Heart left ventricle (tissue), 16 donors: ENCODE measurements at regions not wholly inside any gene's neighbourhood (a gene's known extent, or its start where the extent isn't known, plus 50 kb on each side); places are given as distances from the start of the nearest gene placed in this dataset.

Experiments
- ATAC-seq, 4 donors: fragments of 200-7000 bp; cut with Tn5 transposase; one replicate each; pipeline ENCODE4 v1.9.1; 2020 to 2022; ENCODE audit warnings: moderate library complexity in 4 of 4, mild to moderate bottlenecking in 3 of 4, moderate number of reproducible peaks in 1 of 4
- DNase-seq, 5 donors: peaks; one replicate each; pipeline ENCODE4 v3.0.0-alpha.2; 2020
- H3K27ac ChIP-seq, 12 donors: fragments of 200-600 bp; sonication (generic) in 4 of 12; one replicate each; pipeline versions ENCODE4 v1.5.0 to v1.8.0; 2016 to 2022; ENCODE audit warnings: mild to moderate bottlenecking in 2 of 12
- H3K27me3 ChIP-seq, 9 donors: fragments of 200-600 bp; sonication (generic) in 2 of 9; one replicate each; pipeline versions ENCODE4 v1.5.1 to v1.8.0; 2016 to 2022; ENCODE audit warnings: mild to moderate bottlenecking in 3 of 9
- H3K36me3 ChIP-seq, 9 donors: fragments of 200-600 bp; sonication (generic) in 2 of 9; one replicate each; pipeline versions ENCODE4 v1.5.0 to v1.8.0; 2018 to 2022; ENCODE audit warnings: mild to moderate bottlenecking in 2 of 9
- H3K4me1 ChIP-seq, 12 donors: fragments of 200-600 bp; sonication (generic) in 4 of 12; one replicate each; pipeline versions ENCODE4 v1.5.0 to v1.8.0; 2016 to 2022; ENCODE audit warnings: mild to moderate bottlenecking in 3 of 12
- H3K4me3 ChIP-seq, 12 donors: fragments of 200-600 bp; sonication (generic) in 4 of 12; one replicate each; pipeline versions ENCODE4 v1.5.0 to v1.8.0; 2017 to 2022; ENCODE audit warnings: mild to moderate bottlenecking in 9 of 12, moderate library complexity in 4 of 12
- H3K9me3 ChIP-seq, 12 donors: fragments of 200-600 bp; sonication (generic) in 4 of 12; one replicate each; pipeline versions ENCODE4 v1.5.0 to v1.8.0; 2016 to 2022; ENCODE audit warnings: mild to moderate bottlenecking in 1 of 12
- CTCF ChIP-seq, 12 donors: fragments of 200-600 bp; sonication (generic) in 4 of 12; IDR thresholded peaks; one replicate each; pipeline versions ENCODE4 v1.5.0 to v1.8.0; 2018 to 2022; ENCODE audit warnings: antibody characterized with exemption in 12 of 12, mild to moderate bottlenecking in 5 of 12
- POLR2A ChIP-seq, 2 donors: fragments of 450-650 bp; IDR thresholded peaks; one replicate each; pipeline ENCODE4 v1.6.1; 2017; ENCODE audit warnings: antibody characterized with exemption in 2 of 2, mild to moderate bottlenecking in 2 of 2, moderate library complexity in 2 of 2
- WGBS, 4 donors: extraction: QIAGEN DNeasy Blood & Tissue Kit in 2 of 4; methylation state at CpG; one replicate each; pipeline versions ENCODE4 v1.1.5 to v1.1.7; 2013 to 2018; 5-methylcytosine and 5-hydroxymethylcytosine counted together
- intact Hi-C, 10 donors: fragments of 100-400 bp; cut with DNase I; formaldehyde crosslinking; loops; one replicate each; pipeline versions ENCODE4 v1.11.1 to v1.14.2; 2022
- donor health status: ischemic (EF 13 %, LVEDD 7.1; RV severe dilation, severe dysfunction).
- donor health status: healthy with polysubstance abuse.
- donor health status: DM: no; HTN: yes; CAD: no.
- donor health status: DM: no; HTN: no; CAD: no.
- donor health status: ischemic (EF 25% LVEDD 6.9; RV normal size, moderate dysfunction).
- donor health status: ischemic (EF 25% LVEDD 5.7; RV mildly dilated, moderate dysfunction).
- donor health status: healthy.
- donor health status: DM: yes; HTN: yes; CAD: no.
- donor health status: ischemic (EF 35%, LVEDD 5.7; RV mildly dilated, moderate dysfunction).
- donor health status: nonischemic (EF 11% LVEDD 7.7; RV severe dilation, severe dysfunction).
- donor health status: DM: yes; HTN: yes; CAD: no.
- donor health status: PGD.
- donor health status: ischemic (EF 29% LVEDD 5.4; RV normal size, mild dysfunction).
- donor health status: nonischemic (EF 23%, LVEDD 6.1; RV moderate dilation, normal function).

DNA sequence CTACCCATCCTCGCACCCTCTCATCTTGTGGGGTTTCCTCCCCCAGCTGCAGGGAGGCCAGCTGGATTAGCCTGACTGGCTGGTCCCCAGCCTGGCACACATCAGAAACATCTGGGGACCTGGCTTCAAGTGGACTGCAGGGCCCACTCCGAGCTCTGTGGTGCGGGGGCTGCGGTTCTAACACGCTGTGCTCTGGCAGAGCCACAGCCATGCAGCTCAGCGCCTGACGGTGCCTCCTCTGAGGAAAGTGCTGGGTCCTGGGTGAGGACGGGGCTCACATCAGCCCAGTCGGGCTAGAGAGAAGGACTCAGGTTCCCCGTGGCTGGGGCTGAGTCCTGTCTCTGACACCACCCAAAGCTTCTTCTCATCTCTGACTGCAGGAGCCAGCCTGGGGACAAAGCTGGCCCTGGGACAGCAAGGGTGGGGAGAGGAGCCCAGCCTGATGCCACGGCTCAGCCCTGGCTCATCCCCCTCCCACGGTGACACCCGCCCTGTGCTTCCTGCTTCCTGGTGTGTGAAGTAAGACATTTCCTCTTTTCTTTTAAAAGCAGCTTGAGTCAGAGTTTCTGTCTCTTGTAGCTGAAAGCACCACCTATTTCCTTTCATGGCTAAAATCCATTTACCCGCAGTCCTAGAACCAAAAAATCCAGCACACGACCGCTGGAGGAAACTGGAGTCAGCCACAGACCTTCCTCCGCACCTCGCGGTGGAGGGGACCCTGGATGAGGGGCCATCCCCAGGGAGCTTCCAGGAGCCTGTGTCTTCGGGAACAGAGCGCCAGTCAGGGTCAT is 127.4 kb upstream of the AFDN start:
- H3K27ac ChIP-seq, result peak overlapping the region; percentile 48 to 96 (median 82)
- H3K27me3 ChIP-seq, result no peaks in the 10 kb centered on the region
- DNase-seq, result peak; percentile 81 to 90 (median 88)
- H3K4me3 ChIP-seq, result peak overlapping the region in 7 of 12 donors; percentile 6 to 39 (median 24)
- ATAC-seq, result peak; percentile 80 to 98 (median 96)
- no peaks in the 10 kb centered on the region for H3K9me3 ChIP-seq
- H3K36me3 ChIP-seq, result no peaks in the 10 kb centered on the region
- TF ChIP-seq POLR2A (IDR thresholded peaks at IDR 0.05), result no peak
- no peak for TF ChIP-seq CTCF (IDR thresholded peaks at IDR 0.05)
- 44 to 66% (median 50%) methylated on average over 19 to 21 of the region's 21 CpGs for WGBS, 4 donors
- intact Hi-C loops, result loop anchor here in 1 of 10 donors (10.0 kb wide), 1 partner anchor 95 kb away; no protein-coding TSS in a partner anchor
- peaks cover 0 to 21% (median 17%) of the 10 kb centered on the region in 12 donors for H3K4me1 ChIP-seq

- Histone ChIP-seq H3K9me3 (no peaks in the 10 kb centered on the region), H3K4me3 (peak overlapping the region in 1 of 12 donors; percentile 8), H3K27me3 (no peaks in the 10 kb centered on the region), H3K36me3 (no peaks in the 10 kb centered on the region), H3K4me1 (peaks cover 0 to 21% (median 17%) of the 10 kb centered on the region in 12 donors), H3K27ac (peak overlapping the region; percentile 14 to 96 (median 82))
- intact Hi-C loops, result loop anchor here in 1 of 10 donors (10.0 kb wide), 1 partner anchor 195 kb away; no protein-coding TSS in a partner anchor
- TF ChIP-seq POLR2A (IDR thresholded peaks at IDR 0.05) (no peak), CTCF (IDR thresholded peaks at IDR 0.05) (no peak)
- ATAC-seq, result no peak
- no peak for DNase-seq
- 81 to 83% (median 82%) methylated on average over 8 of the region's 8 CpGs for WGBS, 4 donors
These were observed 126.5 kb upstream of the AFDN start for GRCh38 chr6:167700199-167700598.

- WGBS, 4 donors, result 89 to 93% (median 91%) methylated on average over 12 of the region's 12 CpGs
- peaks cover 0 to 21% (median 17%) of the 10 kb centered on the region in 12 donors for H3K4me1 ChIP-seq
- intact Hi-C loops, result loop anchor here in 1 of 10 donors (10.0 kb wide), 1 partner anchor 194 kb away; no protein-coding TSS in a partner anchor
- H3K27ac ChIP-seq, result peak overlapping the region in 1 of 12 donors; percentile 86
- H3K36me3 ChIP-seq, result no peaks in the 10 kb centered on the region
- no peak for TF ChIP-seq POLR2A (IDR thresholded peaks at IDR 0.05)
- no peak for TF ChIP-seq CTCF (IDR thresholded peaks at IDR 0.05)
- no peak for DNase-seq
- H3K9me3 ChIP-seq, result no peaks in the 10 kb centered on the region
- no peak for ATAC-seq
- no peaks in the 10 kb centered on the region for H3K27me3 ChIP-seq
- H3K4me3 ChIP-seq, result no peak overlapping the region
These were observed 125.7 kb upstream of the AFDN start for GRCh38 chr6:167701010-167701409.

GRCh38 chr6:167702241-167702827 is 124.4 kb upstream of the AFDN start:
- no peaks in the 10 kb centered on the region for H3K36me3 ChIP-seq
- no peak overlapping the region for H3K4me3 ChIP-seq
- WGBS, 4 donors, result 92 to 95% (median 94%) methylated on average over 8 of the region's 8 CpGs
- intact Hi-C loops, result loop anchor here in 1 of 10 donors (10.0 kb wide), 1 partner anchor 192 kb away; no protein-coding TSS in a partner anchor
- H3K27ac ChIP-seq, result no peak overlapping the region
- no peaks in the 10 kb centered on the region for H3K27me3 ChIP-seq
- H3K4me1 ChIP-seq, result peaks cover 0 to 21% (median 17%) of the 10 kb centered on the region in 12 donors
- ATAC-seq (no peak), DNase-seq (no peak)
- TF ChIP-seq CTCF (IDR thresholded peaks at IDR 0.05) (no peak), POLR2A (IDR thresholded peaks at IDR 0.05) (no peak)
- no peaks in the 10 kb centered on the region for H3K9me3 ChIP-seq
